ENCODE measurements at regions not wholly inside any gene's neighbourhood (a gene's known extent, or its start where the extent isn't known, plus 50 kb on each side); places are given as distances from the start of the nearest gene placed in this dataset.

DNA sequence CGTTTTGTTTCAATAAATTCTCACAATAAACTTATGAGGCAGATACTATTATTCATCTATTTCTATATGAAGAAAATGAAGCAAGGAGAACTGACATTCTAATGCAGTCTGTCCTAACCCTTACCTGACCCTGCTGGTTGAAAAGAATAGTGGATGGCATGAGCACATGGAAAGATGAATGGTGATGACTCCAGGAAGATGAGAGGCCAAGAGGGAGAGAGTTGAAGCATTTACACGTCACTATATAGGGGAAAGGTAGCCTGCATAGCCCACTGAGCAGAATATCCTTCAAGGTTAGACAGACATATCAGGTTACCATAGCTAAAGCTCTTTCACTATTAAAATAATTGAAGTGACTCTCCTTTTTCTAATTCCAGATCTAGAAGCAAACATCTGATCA lies 163.9 kb upstream of the CDK1 start:
- intact Hi-C loops (cut with DNase I): loop anchor here in 1 of 10 donors (10.0 kb wide), 1 partner anchor 50 kb away; no protein-coding TSS in a partner anchor
- Histone ChIP-seq H3K27ac (no peak overlapping the region), H3K4me3 (no peak overlapping the region), H3K36me3 (no peaks in the 10 kb centered on the region), H3K27me3 (no peaks in the 10 kb centered on the region), H3K9me3 (no peaks in the 10 kb centered on the region), H3K4me1 (peaks cover 0 to 6% (median 0%) of the 10 kb centered on the region in 12 donors)
- TF ChIP-seq POLR2A (IDR thresholded peaks at IDR 0.05): no peak
- TF ChIP-seq, protein P1, sequence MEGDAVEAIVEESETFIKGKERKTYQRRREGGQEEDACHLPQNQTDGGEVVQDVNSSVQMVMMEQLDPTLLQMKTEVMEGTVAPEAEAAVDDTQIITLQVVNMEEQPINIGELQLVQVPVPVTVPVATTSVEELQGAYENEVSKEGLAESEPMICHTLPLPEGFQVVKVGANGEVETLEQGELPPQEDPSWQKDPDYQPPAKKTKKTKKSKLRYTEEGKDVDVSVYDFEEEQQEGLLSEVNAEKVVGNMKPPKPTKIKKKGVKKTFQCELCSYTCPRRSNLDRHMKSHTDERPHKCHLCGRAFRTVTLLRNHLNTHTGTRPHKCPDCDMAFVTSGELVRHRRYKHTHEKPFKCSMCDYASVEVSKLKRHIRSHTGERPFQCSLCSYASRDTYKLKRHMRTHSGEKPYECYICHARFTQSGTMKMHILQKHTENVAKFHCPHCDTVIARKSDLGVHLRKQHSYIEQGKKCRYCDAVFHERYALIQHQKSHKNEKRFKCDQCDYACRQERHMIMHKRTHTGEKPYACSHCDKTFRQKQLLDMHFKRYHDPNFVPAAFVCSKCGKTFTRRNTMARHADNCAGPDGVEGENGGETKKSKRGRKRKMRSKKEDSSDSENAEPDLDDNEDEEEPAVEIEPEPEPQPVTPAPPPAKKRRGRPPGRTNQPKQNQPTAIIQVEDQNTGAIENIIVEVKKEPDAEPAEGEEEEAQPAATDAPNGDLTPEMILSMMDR (IDR thresholded peaks at IDR 0.05): no peak
- no peak for DNase-seq
- ATAC-seq: no peak
- 60 to 73% (median 70%) methylated on average over 2 of the region's 2 CpGs for WGBS, 4 donors

DNA sequence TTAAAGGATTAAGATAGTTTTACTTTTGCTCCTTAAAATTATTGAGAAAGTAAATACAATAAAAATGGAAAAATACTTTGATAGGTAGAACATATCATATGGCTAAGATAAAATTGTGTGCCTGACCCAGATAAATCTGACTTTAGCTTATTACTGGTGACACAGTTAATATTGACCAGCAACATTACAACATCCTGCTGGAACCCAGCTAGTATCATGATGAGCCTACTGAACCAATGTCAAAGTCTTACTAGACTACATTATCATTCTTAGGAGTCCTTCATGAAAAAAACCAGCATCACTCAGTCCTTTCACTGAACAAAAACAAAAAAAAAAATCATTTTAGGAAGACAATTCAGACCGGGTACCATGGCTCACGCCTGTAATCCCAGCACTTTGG lies 164.8 kb upstream of the CDK1 start:
- no peaks in the 10 kb centered on the region for H3K9me3 ChIP-seq
- H3K4me1 ChIP-seq: peaks cover 0 to 6% (median 0%) of the 10 kb centered on the region in 12 donors
- H3K27ac ChIP-seq: no peak overlapping the region
- intact Hi-C loops (cut with DNase I): loop anchor here in 1 of 10 donors (10.0 kb wide), 1 partner anchor 49 kb away; no protein-coding TSS in a partner anchor
- WGBS, 4 donors: 83 to 93% (median 90%) methylated on average over 2 of the region's 2 CpGs
- no peaks in the 10 kb centered on the region for H3K27me3 ChIP-seq
- DNase-seq (no peak), ATAC-seq (no peak)
- no peak overlapping the region for H3K4me3 ChIP-seq
- no peak for TF ChIP-seq POLR2A (IDR thresholded peaks at IDR 0.05)
- TF ChIP-seq, protein P1 (IDR thresholded peaks at IDR 0.05): no peak
- no peaks in the 10 kb centered on the region for H3K36me3 ChIP-seq

DNA sequence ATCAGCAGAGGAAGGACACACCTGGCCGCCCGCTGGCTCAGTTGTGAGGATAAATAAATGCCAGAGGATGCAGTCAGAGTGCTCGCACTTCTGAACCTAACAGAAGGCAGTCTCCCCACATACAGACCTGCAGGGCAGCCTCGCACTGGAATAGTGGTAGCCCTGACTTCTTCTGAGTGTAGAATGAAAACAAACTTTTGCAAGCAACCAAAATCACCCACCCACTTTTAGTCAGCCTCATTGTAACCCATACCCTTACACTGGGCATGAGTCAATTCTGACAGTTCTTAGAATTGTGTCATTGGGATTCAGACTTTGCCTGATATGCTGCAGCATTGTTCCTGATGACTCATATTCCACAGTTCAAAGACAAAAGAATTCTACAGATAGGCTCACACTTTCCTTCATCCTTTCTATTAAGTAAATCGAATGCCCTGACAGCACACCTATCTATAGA lies 167.0 kb upstream of the CDK1 start:
- ATAC-seq (no peak), DNase-seq (no peak)
- Histone ChIP-seq H3K27ac (no peak overlapping the region), H3K36me3 (no peaks in the 10 kb centered on the region), H3K4me3 (no peak overlapping the region), H3K4me1 (peaks cover 0 to 6% (median 0%) of the 10 kb centered on the region in 12 donors), H3K27me3 (no peaks in the 10 kb centered on the region), H3K9me3 (no peaks in the 10 kb centered on the region)
- TF ChIP-seq POLR2A (IDR thresholded peaks at IDR 0.05): no peak
- TF ChIP-seq, protein P1 (IDR thresholded peaks at IDR 0.05): no peak
- intact Hi-C loops (cut with DNase I): loop anchor here in 1 of 10 donors (10.0 kb wide), 1 partner anchor 47 kb away; no protein-coding TSS in a partner anchor
- WGBS, 4 donors: 69 to 80% (median 79%) methylated on average over 5 of the region's 5 CpGs

DNA sequence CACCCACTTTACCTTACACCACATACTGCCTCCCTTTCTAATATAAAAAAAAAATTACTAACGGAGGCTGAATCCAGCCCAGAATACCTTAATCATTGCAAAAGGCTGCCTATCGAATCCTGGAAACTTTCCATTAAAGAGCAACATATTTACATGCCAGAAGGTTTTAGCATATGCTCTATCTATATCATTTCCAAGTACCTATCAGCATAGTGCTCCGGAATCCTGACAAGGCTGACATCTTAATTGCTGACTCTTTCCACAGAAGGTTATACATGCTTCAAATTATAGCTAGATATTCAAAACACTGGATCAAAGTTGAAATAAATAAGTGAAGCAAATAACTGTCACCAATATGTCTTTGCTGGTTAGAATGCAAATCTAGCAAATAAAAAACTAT lies 170.9 kb upstream of the CDK1 start:
- peaks cover 0 to 6% (median 0%) of the 10 kb centered on the region in 12 donors for H3K4me1 ChIP-seq
- no peak for TF ChIP-seq POLR2A (IDR thresholded peaks at IDR 0.05)
- TF ChIP-seq, protein P1 (IDR thresholded peaks at IDR 0.05): no peak
- DNase-seq (no peak), ATAC-seq (no peak)
- WGBS, 4 donors: 58 to 63% (median 60%) methylated on average over 3 of the region's 3 CpGs
- H3K36me3 ChIP-seq: no peaks in the 10 kb centered on the region
- no peak overlapping the region for H3K4me3 ChIP-seq
- H3K27ac ChIP-seq: no peak overlapping the region
- H3K27me3 ChIP-seq: no peaks in the 10 kb centered on the region
- intact Hi-C loops (cut with DNase I): no loop called here
- H3K9me3 ChIP-seq: no peaks in the 10 kb centered on the region

Data from heart left ventricle (tissue), 16 donors.